Inflammatory macrophage treated with lipopolysaccharide for 1 hour (primary cell): ENCODE measurements at regions not wholly inside any gene's neighbourhood (a gene's known extent, or its start where the extent isn't known, plus 50 kb on each side); places are given as distances from the start of the nearest gene placed in this dataset.

ENCODE experiments used
- DNase-seq, 2 donors: peaks; one replicate each; pipeline ENCODE4 v3.0.0-alpha.2; 2020 to 2022

GRCh38 chr11:70575396-70576060, 177.2 kb downstream of the CTTN start:
- no peak for DNase-seq

GRCh38 chr11:70577258-70577603, 178.9 kb downstream of the CTTN start:
- DNase-seq: no peak

GRCh38 chr11:70577948-70578347, 179.6 kb downstream of the CTTN start:
- no peak for DNase-seq

- no peak for DNase-seq
Measured at GRCh38 chr11:70578371-70578770, 180.0 kb downstream of the CTTN start.

- DNase-seq: no peak
Measured at GRCh38 chr11:70578831-70579230, 180.5 kb downstream of the CTTN start.

- no peak for DNase-seq
Measured at GRCh38 chr11:70579316-70579955, 181.1 kb downstream of the CTTN start.

GRCh38 chr11:70580036-70580805, 181.9 kb downstream of the CTTN start:
- no peak for DNase-seq

- no peak for DNase-seq
Measured at GRCh38 chr11:70581991-70582885, 183.9 kb downstream of the CTTN start.

- DNase-seq: no peak
Measured at GRCh38 chr11:70582886-70583641, 184.7 kb downstream of the CTTN start.

- no peak for DNase-seq
Measured at GRCh38 chr11:70583781-70584218, 185.5 kb downstream of the CTTN start.

GRCh38 chr11:70584498-70585235, 186.3 kb downstream of the CTTN start:
- no peak for DNase-seq

- no peak for DNase-seq
Measured at GRCh38 chr11:70585236-70585545, 186.9 kb downstream of the CTTN start.

GRCh38 chr11:70586261-70587074, 188.1 kb downstream of the CTTN start:
- DNase-seq: no peak

GRCh38 chr11:70587075-70587389, 188.7 kb downstream of the CTTN start:
- no peak for DNase-seq

GRCh38 chr11:70590356-70590991, 192.1 kb downstream of the CTTN start:
- no peak for DNase-seq

- DNase-seq: no peak
Measured at GRCh38 chr11:70592641-70593165, 194.4 kb downstream of the CTTN start.

- DNase-seq: no peak
Measured at GRCh38 chr11:70593446-70593983, 195.2 kb downstream of the CTTN start.

- no peak for DNase-seq
Measured at GRCh38 chr11:70594031-70594430, 195.7 kb downstream of the CTTN start.

GRCh38 chr11:70594606-70595005, 196.3 kb downstream of the CTTN start:
- DNase-seq: no peak

- no peak for DNase-seq
Measured at GRCh38 chr11:70595016-70595415, 196.7 kb downstream of the CTTN start.
